EH (cell line): ENCODE measurements at regions not wholly inside any gene's neighbourhood (a gene's known extent, or its start where the extent isn't known, plus 50 kb on each side); places are given as distances from the start of the nearest gene placed in this dataset.
"Not testable (repeated sequence)": the region's sequence is repeated elsewhere in the genome, so short reads cannot be mapped to it uniquely, and the experiment has no call there.

Experiments used
- DNase-seq: peaks from one replicate; pipeline ENCODE4 v3.0.0-alpha.2; 2015; ENCODE audit warnings: low read depth

DNA sequence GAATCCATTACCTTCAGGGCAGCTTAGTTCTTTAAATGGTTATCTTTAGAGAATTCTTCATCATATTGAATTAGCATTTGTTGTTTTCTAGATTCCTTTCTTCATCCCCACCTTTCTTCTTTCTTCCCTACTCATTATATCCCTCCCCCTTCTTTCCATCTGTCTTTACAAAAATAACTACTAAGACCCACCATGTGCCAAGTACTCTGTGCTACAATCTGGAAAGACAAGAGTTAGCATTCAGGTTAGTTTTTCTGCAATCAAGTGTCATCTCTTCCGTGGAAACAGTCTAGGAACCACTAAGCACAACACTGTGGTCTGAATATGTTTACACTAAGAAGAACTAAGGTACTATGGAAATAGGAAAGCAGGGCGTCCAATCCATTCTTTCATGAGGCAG lies 897.4 kb upstream of the TENM4 start:
- no peak for DNase-seq

DNA sequence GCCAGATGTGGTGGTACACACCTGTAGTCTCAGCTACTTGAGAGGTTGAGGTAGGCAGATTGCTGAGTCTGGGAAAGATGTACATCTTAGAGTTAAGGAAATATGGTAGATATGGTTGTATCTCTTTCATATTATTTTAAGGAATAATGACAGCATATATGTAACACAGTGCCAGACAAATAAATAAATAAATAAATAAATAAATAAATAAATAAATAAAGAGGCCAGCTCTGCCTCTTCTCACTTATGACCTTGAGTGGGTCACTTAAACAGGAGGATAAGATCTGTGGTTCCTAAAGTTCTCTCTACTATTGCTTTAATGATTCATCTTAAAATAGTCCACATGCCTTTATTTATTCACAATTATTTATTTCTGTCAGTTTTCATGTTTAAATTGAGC lies 890.9 kb upstream of the TENM4 start:
- no peak for DNase-seq

DNA sequence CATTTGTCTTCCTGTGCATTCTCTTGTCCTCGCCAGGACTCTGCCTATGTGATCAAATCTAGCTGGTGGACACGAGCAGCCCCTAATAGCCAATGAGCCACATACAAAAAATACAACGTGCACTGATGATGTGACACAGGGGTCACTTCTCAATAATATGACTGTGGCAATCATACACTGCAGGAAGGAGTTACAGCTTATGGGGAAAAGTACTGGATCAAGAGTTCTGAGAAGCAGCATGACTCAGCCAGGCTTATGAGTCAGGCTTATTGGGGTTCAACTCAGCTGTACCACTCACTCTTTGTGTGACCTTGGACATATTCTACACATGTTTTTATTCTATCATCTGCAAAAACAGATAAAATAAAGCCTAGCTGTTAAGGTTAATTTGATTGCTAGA lies 889.4 kb upstream of the TENM4 start:
- DNase-seq: no peak

GRCh38 chr11:80328774-80329173 lies 887.9 kb upstream of the TENM4 start:
- DNase-seq: no peak

- DNase-seq: no peak
Observed at GRCh38 chr11:80327956-80328614, 887.3 kb upstream of the TENM4 start.

DNA sequence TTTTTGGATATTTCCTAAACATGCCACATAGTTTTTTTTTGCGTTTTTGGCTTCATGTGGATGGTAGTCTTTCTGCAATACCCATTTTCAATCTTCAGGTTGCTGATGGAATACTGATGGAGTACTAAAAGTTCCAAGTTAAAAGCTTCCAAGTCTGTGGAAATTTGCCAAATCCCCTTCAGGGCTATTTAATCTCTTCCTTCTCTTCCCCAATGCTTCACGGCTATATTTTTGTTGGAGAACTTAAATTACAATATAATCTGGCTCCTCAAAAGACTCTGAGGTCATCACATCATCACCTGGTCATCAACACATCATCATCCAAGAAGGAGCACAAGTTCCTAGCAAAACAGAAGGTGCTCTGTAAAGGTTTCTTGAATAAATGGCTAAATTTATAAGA lies 881.0 kb upstream of the TENM4 start:
- DNase-seq: no peak

DNA sequence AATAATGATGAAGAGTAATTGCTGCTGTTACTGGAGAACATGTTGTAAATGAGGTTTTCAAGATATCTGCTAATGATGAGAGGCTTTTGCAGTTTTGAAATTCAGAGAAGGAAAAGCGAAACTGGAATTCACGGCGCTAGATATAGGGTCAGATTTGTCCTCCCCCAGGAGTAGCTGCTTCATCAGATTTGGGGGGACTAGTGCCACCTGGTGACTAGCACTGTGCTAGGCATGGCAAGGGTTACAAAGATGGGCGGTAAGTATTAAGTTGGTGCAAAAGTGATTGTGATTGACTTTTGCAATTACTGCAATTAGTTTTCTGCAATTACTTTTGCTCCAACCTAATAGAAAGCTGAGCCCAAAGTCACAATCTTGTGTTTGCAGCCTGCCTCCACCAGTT lies 879.9 kb upstream of the TENM4 start:
- no peak for DNase-seq

DNA sequence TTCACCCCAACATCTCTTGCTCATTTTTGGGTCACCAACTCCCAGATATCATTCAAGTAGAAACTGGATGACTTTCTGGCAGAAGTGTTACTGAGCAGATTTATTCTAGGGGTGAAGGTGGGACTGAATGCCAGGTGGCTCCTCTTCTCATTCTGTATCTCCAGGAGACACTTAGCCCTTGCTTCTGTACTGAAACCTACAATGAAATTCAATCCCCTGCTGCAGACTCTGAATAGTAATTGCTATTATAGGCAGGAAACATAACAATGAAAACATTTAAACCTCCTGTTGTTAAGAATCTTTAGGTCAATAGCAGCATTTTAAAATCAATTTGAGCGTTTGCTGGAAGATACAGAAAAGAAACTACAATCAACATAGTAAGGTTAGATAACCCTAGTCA lies 879.4 kb upstream of the TENM4 start:
- no peak for DNase-seq

DNA sequence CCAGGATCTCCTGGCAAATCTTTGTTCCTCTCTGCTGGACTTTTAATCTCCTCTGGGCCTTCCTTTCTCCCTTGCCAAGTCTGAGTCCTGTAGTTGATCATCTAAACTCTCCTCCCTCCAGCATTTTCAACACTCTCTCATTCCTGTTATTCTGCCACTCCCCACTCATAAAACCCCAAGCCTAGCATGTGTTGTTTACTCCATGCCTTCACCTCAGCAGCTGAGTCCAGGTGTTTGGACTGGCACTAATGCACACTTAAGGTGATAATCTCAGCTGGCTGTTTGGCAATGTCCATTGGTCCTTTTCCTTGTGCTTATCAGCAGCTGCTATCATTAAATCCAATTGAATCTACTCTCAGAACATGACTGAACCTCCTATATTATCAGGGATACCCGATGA lies 876.8 kb upstream of the TENM4 start:
- no peak for DNase-seq

- no peak for DNase-seq
Observed at GRCh38 chr11:80315200-80315599, 874.4 kb upstream of the TENM4 start.

- DNase-seq: no peak
Observed at GRCh38 chr11:80309301-80309700, 868.5 kb upstream of the TENM4 start.

DNA sequence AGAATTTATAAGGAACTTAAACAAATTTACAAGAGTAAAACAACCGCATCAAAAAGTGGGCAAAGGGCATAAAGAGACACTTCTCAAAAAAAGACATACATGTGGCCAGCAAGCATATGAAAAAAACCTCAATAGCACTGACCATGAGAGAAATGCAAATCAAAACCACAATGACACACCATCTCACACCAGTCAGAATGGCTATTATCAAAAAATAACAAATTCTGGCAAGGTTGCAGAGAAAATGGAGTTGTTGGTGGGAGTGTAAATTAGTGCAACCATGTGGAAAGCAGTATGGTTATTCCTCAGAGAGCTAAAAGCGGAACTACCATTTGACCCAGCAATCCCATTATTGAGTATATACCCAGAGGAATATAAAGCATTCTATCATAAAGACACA lies 866.8 kb upstream of the TENM4 start:
- no peak for DNase-seq

DNA sequence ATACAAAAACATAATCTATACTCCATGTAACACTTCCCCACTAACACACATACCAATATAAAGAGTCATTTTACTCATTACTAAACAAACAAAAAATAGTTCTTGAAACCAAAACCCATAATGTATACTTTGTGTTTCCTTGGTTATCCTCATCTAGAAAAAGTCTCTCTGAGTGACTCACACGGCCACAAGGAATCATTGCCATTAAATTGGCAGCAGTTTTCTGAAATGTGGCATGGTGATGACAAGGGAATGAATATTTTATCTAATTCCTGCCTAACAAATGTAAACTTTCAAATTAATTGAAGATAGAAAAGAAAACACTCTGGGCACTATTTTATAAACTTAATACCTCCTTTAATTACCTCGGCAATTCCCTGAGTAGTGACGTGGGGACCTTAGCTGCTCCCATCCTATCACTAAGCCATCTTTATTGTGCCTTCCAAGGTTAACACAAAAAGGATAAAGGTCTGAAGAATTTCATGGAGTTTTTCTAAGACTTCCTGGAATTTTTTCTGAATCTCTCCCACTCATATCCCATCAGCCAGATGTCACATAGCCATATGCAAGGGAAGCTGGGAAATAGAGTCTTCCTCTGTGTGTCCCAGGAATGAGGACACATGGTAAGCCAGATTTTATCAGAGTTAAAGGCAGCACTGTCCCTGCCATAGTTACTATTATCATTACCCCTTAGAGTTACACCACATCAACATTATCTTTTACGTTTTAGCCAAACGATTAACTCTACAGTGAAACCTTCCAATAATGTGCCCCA lies 857.2 kb upstream of the TENM4 start:
- DNase-seq: peak; percentile 12

GRCh38 chr11:80293293-80293692 lies 852.5 kb upstream of the TENM4 start:
- no peak for DNase-seq

GRCh38 chr11:80284946-80285785 lies 844.3 kb upstream of the TENM4 start:
- DNase-seq: no peak

DNA sequence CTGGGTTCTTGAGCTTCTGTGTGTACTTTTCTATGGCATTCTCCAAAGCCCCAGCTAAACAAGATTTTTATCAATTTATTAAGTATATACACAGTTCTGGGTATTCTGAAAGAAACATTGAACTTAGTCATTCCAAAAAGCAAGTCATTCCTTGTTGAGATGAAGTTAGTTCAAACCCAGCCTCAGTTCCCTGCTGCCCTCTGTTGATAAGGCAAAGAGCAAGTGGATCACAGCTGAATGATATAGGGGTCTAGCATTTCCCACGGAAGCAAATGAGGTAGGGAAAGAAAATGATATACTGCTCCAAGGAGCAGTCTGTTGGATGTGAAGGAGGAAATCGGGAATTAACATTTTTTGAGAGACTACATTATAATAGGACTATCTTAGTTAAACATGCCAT lies 841.8 kb upstream of the TENM4 start:
- no peak for DNase-seq

GRCh38 chr11:80281194-80281593 lies 840.4 kb upstream of the TENM4 start:
- DNase-seq: no peak

GRCh38 chr11:80280737-80281136 lies 839.9 kb upstream of the TENM4 start:
- no peak for DNase-seq

- no peak for DNase-seq
Observed at GRCh38 chr11:80261776-80262175, 820.9 kb upstream of the TENM4 start.

GRCh38 chr11:80257319-80258015 lies 816.6 kb upstream of the TENM4 start:
- DNase-seq: not testable (repeated sequence)

- DNase-seq: no peak
Observed at GRCh38 chr11:80255021-80255420, 814.2 kb upstream of the TENM4 start.

- DNase-seq: no peak
Observed at GRCh38 chr11:80241766-80242165, 800.9 kb upstream of the TENM4 start.
